PC-3 (cell line): ENCODE measurements at regions not wholly inside any gene's neighbourhood (a gene's known extent, or its start where the extent isn't known, plus 50 kb on each side); places are given as distances from the start of the nearest gene placed in this dataset.

Experiments used
- ATAC-seq: fragments of 200-7000 bp; cut with Tn5 transposase; 2 replicates; pipeline ENCODE4 v1.9.1; 2020; ENCODE audit warnings: mild to moderate bottlenecking, moderate library complexity
- BruUV-seq: library from RNA; stranded (reverse); fragments of 400-500 nt; replicated peaks from 2 replicates; lab custom pipeline; 2021; lab: Mats Ljungman, UMichigan
- CTCF ChIA-PET: fragments of 300-600 bp; sonication (Branson Sonifier 250); formaldehyde crosslinking; loops from one replicate; lab custom pipeline; 2022; ENCODE audit warnings: antibody characterized with exemption; lab: Charles Lee
- POLR2A ChIA-PET: fragments of 300-600 bp; sonication (Branson Sonifier 250); formaldehyde crosslinking; loops from one replicate; lab custom pipeline; 2022; ENCODE audit warnings: antibody characterized with exemption; ENCODE audit not compliant: unreplicated experiment; lab: Charles Lee
- DNase-seq: peaks from one replicate; pipeline ENCODE4 v3.0.0-alpha.2; 2015
- H2AFZ ChIP-seq: fragments of 300-600 bp; sonication (generic); 2 replicates; pipeline ENCODE4 v1.6.0; 2016; ENCODE audit warnings: antibody characterized with exemption, low read length
- H3F3A ChIP-seq: fragments of 300-600 bp; sonication (generic); one replicate; pipeline ENCODE4 v1.6.0; 2017; ENCODE audit warnings: antibody characterized with exemption, low read length, control low read depth, mild to moderate bottlenecking; ENCODE audit not compliant: unreplicated experiment
- H3K27ac ChIP-seq: fragments of 300-600 bp; sonication (generic); 2 replicates; pipeline ENCODE4 v1.5.1; 2016; ENCODE audit warnings: mild to moderate bottlenecking, low read length
- H3K27me3 ChIP-seq: fragments of 300-600 bp; sonication (generic); 2 replicates; pipeline ENCODE4 v1.6.1; 2016; ENCODE audit warnings: low read length, mixed read lengths
- H3K36me3 ChIP-seq: fragments of 300-600 bp; sonication (generic); 2 replicates; pipeline ENCODE4 v1.6.1; 2016; ENCODE audit warnings: low read depth, mixed run types, low read length, mixed read lengths
- H3K4me1 ChIP-seq: fragments of 300-600 bp; sonication (generic); 2 replicates; pipeline ENCODE4 v1.5.1; 2016; ENCODE audit warnings: low read length; ENCODE audit not compliant: insufficient read depth
- H3K4me2 ChIP-seq: fragments of 300-600 bp; sonication (generic); 2 replicates; pipeline ENCODE4 v1.6.0; 2016; ENCODE audit warnings: low read length
- H3K4me3 ChIP-seq: fragments of 300-600 bp; sonication (generic); 2 replicates; pipeline ENCODE4 v1.5.1; 2016; ENCODE audit warnings: mild to moderate bottlenecking, low read length, mixed read lengths
- H3K79me2 ChIP-seq: fragments of 300-600 bp; sonication (generic); 2 replicates; pipeline ENCODE4 v1.6.1; 2017; ENCODE audit warnings: low read length, mixed read lengths
- H3K9ac ChIP-seq: fragments of 300-600 bp; sonication (generic); 2 replicates; pipeline ENCODE4 v1.6.0; 2016; ENCODE audit warnings: mild to moderate bottlenecking, low read length
- H3K9me2 ChIP-seq: fragments of 300-600 bp; sonication (generic); replicated peaks from 2 replicates; pipeline ENCODE4 v1.6.1; 2016; ENCODE audit warnings: mixed run types, low read length, mixed read lengths
- H3K9me3 ChIP-seq: fragments of 300-600 bp; sonication (generic); 2 replicates; pipeline ENCODE4 v1.6.1; 2016; ENCODE audit warnings: low read length, mixed read lengths
- H4K20me1 ChIP-seq: fragments of 300-600 bp; sonication (generic); 2 replicates; pipeline ENCODE4 v1.6.1; 2016; ENCODE audit warnings: low read length, mixed read lengths
- CTCF ChIP-seq: fragments of 300-600 bp; sonication (generic); conservative IDR thresholded peaks from 2 replicates; pipeline ENCODE4 v1.5.1; 2017; ENCODE audit warnings: antibody characterized with exemption, low read depth, mild to moderate bottlenecking, low read length
- EZH2 ChIP-seq: fragments of 300-600 bp; sonication (generic); IDR thresholded peaks from one replicate; pipeline ENCODE4 v1.6.1; 2017; ENCODE audit warnings: antibody characterized with exemption, mild to moderate bottlenecking, low read length; ENCODE audit not compliant: unreplicated experiment
- EZH2phosphoT487 ChIP-seq: fragments of 300-600 bp; sonication (generic); IDR thresholded peaks from 2 replicates; pipeline ENCODE4 v1.6.1; 2018; ENCODE audit warnings: mild to moderate bottlenecking, antibody characterized with exemption, low read length, borderline replicate concordance
- intact Hi-C: fragments of 100-400 bp; cut with micrococcal nuclease; formaldehyde crosslinking; loops from 2 replicates; pipeline ENCODE4 v1.9.0; 2023

- no TSS peak for BruUV-seq
- Histone ChIP-seq H3K27ac (no peak overlapping the region), H3K9me3 (no peaks in the 10 kb centered on the region), H3K4me2 (no peak overlapping the region), H3K4me3 (no peak overlapping the region), H3K27me3 (no peaks in the 10 kb centered on the region), H3F3A (no peaks in the 10 kb centered on the region), H4K20me1 (no peaks in the 10 kb centered on the region), H2AFZ (no peak overlapping the region), H3K36me3 (no peaks in the 10 kb centered on the region), H3K9ac (no peak overlapping the region), H3K9me2 (no peaks in the 10 kb centered on the region), H3K4me1 (no peaks in the 10 kb centered on the region; the same call in 1 of the 2 replicates), H3K79me2 (no peaks in the 10 kb centered on the region)
- CTCF ChIA-PET = no interaction called here
- POLR2A ChIA-PET = no interaction called here
- DNase-seq (no peak), ATAC-seq (no peak)
- TF ChIP-seq EZH2phosphoT487 (no peak), EZH2 (no peak), CTCF (no peak)
- intact Hi-C loops = no loop called here
These were observed 54.0 kb downstream of the SYNE3 start for GRCh38 chr14:95462491-95462890.

GRCh38 chr14:95460647-95461478 lies 55.6 kb downstream of the SYNE3 start:
- BruUV-seq = no TSS peak
- Histone ChIP-seq H3K27ac (no peak overlapping the region), H3K4me1 (no peaks in the 10 kb centered on the region; the same call in 1 of the 2 replicates), H3K9me3 (no peaks in the 10 kb centered on the region), H4K20me1 (no peaks in the 10 kb centered on the region), H3K9me2 (no peaks in the 10 kb centered on the region), H3F3A (no peaks in the 10 kb centered on the region), H3K36me3 (no peaks in the 10 kb centered on the region), H3K9ac (no peak overlapping the region), H3K27me3 (no peaks in the 10 kb centered on the region), H3K4me2 (peak overlapping the region; percentile 40; the same call in 1 of the 2 replicates), H3K79me2 (no peaks in the 10 kb centered on the region), H2AFZ (no peak overlapping the region; the same call in 1 of the 2 replicates), H3K4me3 (no peak overlapping the region)
- CTCF ChIA-PET = no interaction called here
- POLR2A ChIA-PET = interaction anchor here (0.6 kb wide), 1 partner anchor 380 kb away, joined by 6 read pairs; no protein-coding TSS in a partner anchor
- no peak for TF ChIP-seq EZH2phosphoT487
- no peak for TF ChIP-seq CTCF
- no peak for TF ChIP-seq EZH2
- intact Hi-C loops = no loop called here
- ATAC-seq (peak; percentile 76), DNase-seq (peak; percentile 45)

GRCh38 chr14:95458906-95459305 lies 57.5 kb downstream of the SYNE3 start:
- intact Hi-C loops = no loop called here
- Histone ChIP-seq H3K9ac (no peak overlapping the region), H3K9me3 (no peaks in the 10 kb centered on the region), H3F3A (no peaks in the 10 kb centered on the region), H3K4me2 (no peak overlapping the region), H3K27ac (no peak overlapping the region), H2AFZ (no peak overlapping the region), H3K9me2 (no peaks in the 10 kb centered on the region), H4K20me1 (no peaks in the 10 kb centered on the region), H3K4me3 (no peak overlapping the region), H3K79me2 (no peaks in the 10 kb centered on the region), H3K36me3 (no peaks in the 10 kb centered on the region), H3K27me3 (no peaks in the 10 kb centered on the region), H3K4me1 (no peaks in the 10 kb centered on the region; the same call in 1 of the 2 replicates)
- TF ChIP-seq EZH2 = no peak
- TF ChIP-seq CTCF = no peak
- TF ChIP-seq EZH2phosphoT487 = no peak
- ATAC-seq (no peak), DNase-seq (no peak)
- ChIA-PET POLR2A (no interaction called here), CTCF (no interaction called here)
- no TSS peak for BruUV-seq
